HepG2 (cell line): ENCODE measurements at regions not wholly inside any gene's neighbourhood (a gene's known extent, or its start where the extent isn't known, plus 50 kb on each side); places are given as distances from the start of the nearest gene placed in this dataset.

Experiments used
- MTA3 ChIP-seq: sonication (generic); formaldehyde crosslinking; IDR thresholded peaks from 2 replicates; pipeline ENCODE4 v1.4.0; 2020; ENCODE audit warnings: missing genetic modification reagents
- ZNF34 ChIP-seq: sonication (generic); formaldehyde crosslinking; IDR thresholded peaks from 2 replicates; pipeline ENCODE4 v1.4.0; 2020; ENCODE audit warnings: mild to moderate bottlenecking, missing genetic modification reagents, borderline replicate concordance
- TF ChIP-seq, protein P1 (sequence below): sonication (generic); formaldehyde crosslinking; IDR thresholded peaks from 2 replicates; pipeline ENCODE4 v1.8.0; 2022; ENCODE audit warnings: mild to moderate bottlenecking, missing genetic modification reagents, moderate library complexity

DNA sequence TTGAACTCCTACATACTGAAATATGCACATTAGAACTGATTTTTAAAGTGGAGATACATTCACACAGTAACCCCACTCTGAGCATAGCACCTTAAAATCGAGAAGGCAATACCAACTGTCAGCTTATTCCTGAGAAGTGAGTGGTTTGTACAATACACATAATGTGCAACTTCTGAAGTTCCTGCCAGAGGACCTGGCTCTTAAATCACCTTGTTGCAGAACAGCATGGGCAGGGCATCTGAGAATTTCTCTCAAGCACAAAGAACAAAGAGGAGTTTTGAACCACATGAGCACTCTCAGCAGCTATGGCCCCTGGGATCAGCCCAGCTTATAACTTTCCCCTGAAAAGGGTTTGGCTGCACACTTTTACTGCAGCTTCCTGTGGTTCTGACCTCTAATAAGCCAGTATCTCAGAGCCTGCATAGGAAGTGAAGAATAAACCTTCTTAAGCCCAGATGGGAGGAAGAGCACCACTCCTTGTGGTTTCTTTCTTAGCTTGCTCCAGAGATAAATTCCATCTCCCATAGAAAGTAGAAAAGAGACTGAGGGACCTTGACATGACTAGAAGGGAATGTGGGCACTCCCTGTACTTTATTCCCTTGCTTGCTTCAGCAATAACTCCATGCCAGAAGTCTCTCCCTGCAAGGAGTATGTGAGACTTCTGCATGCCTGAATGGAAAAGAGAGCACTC, 862.3 kb downstream of the SUCLG1 start:
- no peak for TF ChIP-seq ZNF34
- TF ChIP-seq, protein P1, sequence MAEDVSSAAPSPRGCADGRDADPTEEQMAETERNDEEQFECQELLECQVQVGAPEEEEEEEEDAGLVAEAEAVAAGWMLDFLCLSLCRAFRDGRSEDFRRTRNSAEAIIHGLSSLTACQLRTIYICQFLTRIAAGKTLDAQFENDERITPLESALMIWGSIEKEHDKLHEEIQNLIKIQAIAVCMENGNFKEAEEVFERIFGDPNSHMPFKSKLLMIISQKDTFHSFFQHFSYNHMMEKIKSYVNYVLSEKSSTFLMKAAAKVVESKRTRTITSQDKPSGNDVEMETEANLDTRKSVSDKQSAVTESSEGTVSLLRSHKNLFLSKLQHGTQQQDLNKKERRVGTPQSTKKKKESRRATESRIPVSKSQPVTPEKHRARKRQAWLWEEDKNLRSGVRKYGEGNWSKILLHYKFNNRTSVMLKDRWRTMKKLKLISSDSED, result no peak
- no peak for TF ChIP-seq MTA3
